ENCODE measurements at regions not wholly inside any gene's neighbourhood (a gene's known extent, or its start where the extent isn't known, plus 50 kb on each side); places are given as distances from the start of the nearest gene placed in this dataset.

DNA sequence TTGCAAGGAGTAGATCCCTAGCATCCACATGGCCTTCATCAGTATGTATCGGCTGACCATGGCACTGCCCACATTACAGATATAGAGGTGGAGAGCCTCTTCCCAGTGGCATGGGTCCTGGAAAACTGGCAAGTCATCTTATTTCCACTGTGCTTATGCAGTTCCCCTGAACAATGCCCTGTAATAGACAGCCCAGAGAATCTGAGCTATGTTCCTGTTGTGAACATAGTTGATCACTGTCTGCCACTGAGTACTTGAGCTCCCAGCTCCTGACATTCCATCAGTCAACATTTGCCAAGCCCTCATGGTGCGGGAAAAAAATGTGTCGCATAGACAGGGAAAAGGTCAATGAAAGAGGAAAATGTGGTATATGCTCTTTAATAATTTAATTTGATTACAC, 861.9 kb downstream of the CDY2B start:
- H3K4me3 ChIP-seq (replicated peaks; ENCODE audit: low read depth, low read length) = no peak overlapping the region
- no peak for DNase-seq (ENCODE audit: low read depth)
- TF ChIP-seq, protein P1, sequence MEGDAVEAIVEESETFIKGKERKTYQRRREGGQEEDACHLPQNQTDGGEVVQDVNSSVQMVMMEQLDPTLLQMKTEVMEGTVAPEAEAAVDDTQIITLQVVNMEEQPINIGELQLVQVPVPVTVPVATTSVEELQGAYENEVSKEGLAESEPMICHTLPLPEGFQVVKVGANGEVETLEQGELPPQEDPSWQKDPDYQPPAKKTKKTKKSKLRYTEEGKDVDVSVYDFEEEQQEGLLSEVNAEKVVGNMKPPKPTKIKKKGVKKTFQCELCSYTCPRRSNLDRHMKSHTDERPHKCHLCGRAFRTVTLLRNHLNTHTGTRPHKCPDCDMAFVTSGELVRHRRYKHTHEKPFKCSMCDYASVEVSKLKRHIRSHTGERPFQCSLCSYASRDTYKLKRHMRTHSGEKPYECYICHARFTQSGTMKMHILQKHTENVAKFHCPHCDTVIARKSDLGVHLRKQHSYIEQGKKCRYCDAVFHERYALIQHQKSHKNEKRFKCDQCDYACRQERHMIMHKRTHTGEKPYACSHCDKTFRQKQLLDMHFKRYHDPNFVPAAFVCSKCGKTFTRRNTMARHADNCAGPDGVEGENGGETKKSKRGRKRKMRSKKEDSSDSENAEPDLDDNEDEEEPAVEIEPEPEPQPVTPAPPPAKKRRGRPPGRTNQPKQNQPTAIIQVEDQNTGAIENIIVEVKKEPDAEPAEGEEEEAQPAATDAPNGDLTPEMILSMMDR (IDR thresholded peaks at IDR 0.05; ENCODE audit: low read length, missing control alignments) = no peak

- no peak overlapping the region for H3K4me3 ChIP-seq (replicated peaks; ENCODE audit: low read depth, low read length)
- no peak for DNase-seq (ENCODE audit: low read depth)
- TF ChIP-seq, protein P1 (IDR thresholded peaks at IDR 0.05; ENCODE audit: low read length, missing control alignments) = no peak
These were observed 886.5 kb downstream of the CDY2B start for GRCh38 chrY:16993551-16993950.

GRCh38 chrY:16981776-16982175, 898.2 kb downstream of the CDY2B start:
- no peak for DNase-seq (ENCODE audit: low read depth)
- TF ChIP-seq, protein P1 (IDR thresholded peaks at IDR 0.05; ENCODE audit: low read length, missing control alignments) = no peak
- no peak overlapping the region for H3K4me3 ChIP-seq (replicated peaks; ENCODE audit: low read depth, low read length)

- DNase-seq (ENCODE audit: low read depth) = no peak
- no peak overlapping the region for H3K4me3 ChIP-seq (replicated peaks; ENCODE audit: low read depth, low read length)
- TF ChIP-seq, protein P1 (IDR thresholded peaks at IDR 0.05; ENCODE audit: low read length, missing control alignments) = no peak
These were observed 920.9 kb downstream of the CDY2B start for GRCh38 chrY:16959071-16959470.

DNA sequence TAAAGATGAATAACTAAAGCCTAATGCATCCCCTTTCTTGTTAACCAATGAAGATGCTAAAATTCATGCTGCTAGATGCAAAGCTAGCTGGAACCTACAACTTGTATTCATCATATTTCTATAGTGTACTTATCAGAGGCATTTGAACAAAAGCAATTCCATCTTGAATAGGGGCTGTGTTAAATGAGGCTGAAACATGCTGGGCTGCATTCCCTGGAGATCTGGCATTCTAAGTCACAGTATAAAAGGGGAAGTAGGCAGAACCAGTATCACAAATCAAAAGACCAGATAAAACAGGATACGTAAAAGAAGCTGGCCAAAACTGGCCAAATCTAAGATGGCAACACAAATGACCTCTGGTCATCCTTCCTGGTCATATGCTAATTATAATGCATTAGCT, 932.8 kb downstream of the CDY2B start:
- no peak for DNase-seq (ENCODE audit: low read depth)
- TF ChIP-seq, protein P1 (IDR thresholded peaks at IDR 0.05; ENCODE audit: low read length, missing control alignments) = no peak

More for the DNA sequence above, 932.8 kb downstream of the CDY2B start:
- no peak overlapping the region for H3K4me3 ChIP-seq (replicated peaks; ENCODE audit: low read depth, low read length)
